ENCODE measurements at regions not wholly inside any gene's neighbourhood (a gene's known extent, or its start where the extent isn't known, plus 50 kb on each side); places are given as distances from the start of the nearest gene placed in this dataset.

GRCh38 chr17:21538615-21539014, 153.7 kb upstream of the KCNJ18 start:
- TF ChIP-seq CTCF (conservative IDR thresholded peaks at IDR 0.05; ENCODE audit: low read depth, low read length): no peak
- no peak for TF ChIP-seq EZH2 (IDR thresholded peaks at IDR 0.05; ENCODE audit: borderline replicate concordance, low read depth, low read length, poor library complexity, severe bottlenecking)
